Stimulated activated CD8-positive, alpha-beta memory T cell treated with anti-CD3 and anti-CD28 coated beads, Interleukin-15, amount 100 ng/mL, for 24 hours (primary cell): ENCODE measurements at regions not wholly inside any gene's neighbourhood (a gene's known extent, or its start where the extent isn't known, plus 50 kb on each side); places are given as distances from the start of the nearest gene placed in this dataset.

Source experiments
- DNase-seq: peaks from one replicate; pipeline ENCODE4 v3.0.0-alpha.2; 2020; ENCODE audit warnings: low read depth

DNA sequence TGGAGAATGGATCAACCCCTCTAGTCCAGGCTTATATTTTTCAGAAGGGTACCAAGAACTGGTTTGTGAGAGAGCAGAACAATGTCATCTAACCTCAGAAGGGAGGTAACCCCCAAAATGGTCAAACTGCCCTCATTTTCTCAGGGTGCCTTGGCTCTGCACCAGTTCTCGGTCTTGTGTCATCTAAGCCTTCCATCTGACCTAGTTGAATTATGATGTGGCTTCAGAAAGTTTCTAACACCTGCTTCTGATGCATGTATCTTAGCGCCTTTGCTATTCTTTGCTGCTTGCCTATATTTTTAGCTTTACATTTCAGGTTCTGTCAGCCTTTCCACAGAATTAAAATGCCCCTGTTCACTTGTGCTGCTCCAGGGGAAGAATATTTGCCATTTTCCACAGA, 91.7 kb upstream of the E2F8 start:
- no peak for DNase-seq

DNA sequence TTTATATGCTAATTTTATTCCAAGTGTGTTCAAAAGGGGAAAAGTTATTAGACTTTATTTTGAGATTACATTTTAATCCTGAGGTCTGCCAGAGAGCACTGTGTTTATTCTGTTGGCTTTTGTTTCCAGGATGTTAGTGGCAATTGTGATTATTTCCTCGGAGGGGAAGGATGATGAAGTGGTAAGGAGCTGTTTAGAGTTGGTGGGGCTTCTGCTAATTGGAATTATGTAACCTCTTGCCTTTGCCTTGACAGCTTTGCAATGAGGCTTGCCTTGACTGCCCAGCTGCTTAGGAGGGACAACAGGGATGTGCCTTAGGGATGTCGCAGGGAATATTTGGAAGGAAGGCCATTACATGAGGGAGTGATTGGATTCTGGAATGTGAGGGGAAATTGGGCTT, 89.7 kb upstream of the E2F8 start:
- DNase-seq, result no peak

- no peak for DNase-seq
These were observed 89.2 kb upstream of the E2F8 start for GRCh38 chr11:19329970-19330369.

DNA sequence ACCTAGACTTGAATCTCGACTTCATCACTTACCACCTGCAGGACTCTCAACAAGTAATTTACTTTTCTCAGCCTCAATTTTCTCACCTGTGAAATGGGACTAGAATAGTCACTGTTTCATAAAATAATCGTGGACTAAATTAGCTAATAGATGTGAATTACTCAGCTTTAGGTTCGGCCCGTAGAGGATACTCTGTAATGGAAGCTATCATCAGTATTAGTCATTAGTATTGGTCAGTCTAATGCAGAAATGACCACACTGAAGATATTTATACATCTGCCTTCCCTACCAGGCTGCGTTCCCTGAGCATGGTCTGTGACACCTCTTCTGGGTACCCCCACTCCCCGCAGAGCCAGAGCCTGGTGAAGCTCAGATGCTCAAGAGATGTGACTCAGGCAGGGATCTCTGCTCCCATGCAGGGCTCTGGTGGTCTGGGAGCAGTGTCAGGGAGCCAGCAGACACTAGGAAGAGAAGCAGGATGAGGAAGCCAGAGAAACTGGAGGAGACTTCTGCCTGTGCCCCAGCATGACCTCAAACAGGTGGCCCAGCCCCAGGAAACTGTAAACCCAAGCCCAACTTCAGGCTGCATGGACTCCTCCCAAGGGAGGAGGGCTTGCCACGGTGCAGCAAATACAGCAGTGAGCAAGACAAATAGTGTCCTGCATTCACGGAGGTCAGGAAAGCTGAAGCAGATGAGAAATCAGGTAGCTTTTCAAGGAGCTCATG, 88.0 kb upstream of the E2F8 start:
- no peak for DNase-seq

GRCh38 chr11:19327280-19327679, 86.5 kb upstream of the E2F8 start:
- no peak for DNase-seq

DNA sequence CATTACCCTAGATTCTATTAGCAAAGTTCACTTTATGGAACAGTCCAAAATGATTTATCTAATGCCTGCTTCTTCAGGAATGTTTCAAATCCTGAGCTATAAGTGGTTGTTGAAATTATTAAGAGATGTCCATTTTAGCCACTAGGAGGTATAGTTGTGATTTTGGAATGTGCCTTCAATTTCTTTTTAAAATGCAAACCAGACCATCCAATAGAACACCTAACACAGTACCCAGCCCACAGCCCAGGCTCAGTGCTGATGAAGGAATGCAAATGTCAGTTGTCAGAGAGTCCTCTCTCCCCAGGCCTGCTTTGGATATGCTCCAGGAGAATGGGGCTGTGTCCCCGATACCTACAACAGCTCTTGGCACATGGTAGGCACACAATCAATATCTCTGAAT, 85.8 kb upstream of the E2F8 start:
- no peak for DNase-seq

GRCh38 chr11:19323502-19323901, 82.8 kb upstream of the E2F8 start:
- DNase-seq, result no peak

- no peak for DNase-seq
These were observed 80.6 kb upstream of the E2F8 start for GRCh38 chr11:19321351-19321750.

- DNase-seq, result no peak
These were observed 80.1 kb upstream of the E2F8 start for GRCh38 chr11:19320827-19321226.

DNA sequence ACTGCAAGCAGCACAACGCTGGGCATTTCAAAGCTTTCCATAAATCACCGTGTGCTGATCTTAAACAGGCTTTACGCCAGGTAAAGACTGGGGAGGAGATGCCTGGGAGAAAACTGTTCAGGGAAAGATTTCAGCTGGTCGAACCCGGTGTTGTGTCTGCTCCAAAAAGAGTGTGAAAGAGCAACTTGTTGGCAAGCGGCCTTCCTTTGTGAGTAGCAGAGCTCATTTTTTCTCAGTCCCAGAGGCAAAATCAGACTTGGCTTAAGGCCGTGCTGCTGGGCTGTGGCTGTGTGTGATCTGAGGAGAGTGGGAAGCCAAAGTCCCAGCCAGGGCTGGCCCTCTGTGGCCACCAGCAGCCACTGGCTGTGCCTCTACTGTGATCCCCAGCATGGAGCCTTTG, 75.7 kb upstream of the E2F8 start:
- DNase-seq, result no peak

DNA sequence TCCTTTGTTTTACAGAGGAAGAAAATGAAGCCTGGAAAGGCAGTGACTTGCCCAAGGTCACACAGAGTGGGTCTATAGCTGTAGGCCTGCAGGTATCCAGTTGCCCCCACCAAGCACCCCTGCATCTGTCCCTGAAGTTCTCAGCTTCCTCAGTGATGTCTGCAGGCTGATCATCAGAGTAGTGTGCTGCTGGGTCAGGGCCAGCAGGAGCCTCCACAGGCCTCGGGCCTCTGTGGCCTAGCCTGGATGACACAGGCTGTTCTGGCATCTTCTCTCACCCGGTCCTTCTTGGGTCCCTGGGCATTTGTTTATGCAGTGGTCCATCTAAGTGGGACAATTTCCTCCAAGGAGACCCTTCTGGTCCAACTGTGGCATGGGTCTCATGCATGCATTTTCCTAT, 74.8 kb upstream of the E2F8 start:
- DNase-seq, result no peak

GRCh38 chr11:19313140-19313539, 72.4 kb upstream of the E2F8 start:
- no peak for DNase-seq

GRCh38 chr11:19311308-19312030, 70.7 kb upstream of the E2F8 start:
- peak; percentile 3 for DNase-seq

DNA sequence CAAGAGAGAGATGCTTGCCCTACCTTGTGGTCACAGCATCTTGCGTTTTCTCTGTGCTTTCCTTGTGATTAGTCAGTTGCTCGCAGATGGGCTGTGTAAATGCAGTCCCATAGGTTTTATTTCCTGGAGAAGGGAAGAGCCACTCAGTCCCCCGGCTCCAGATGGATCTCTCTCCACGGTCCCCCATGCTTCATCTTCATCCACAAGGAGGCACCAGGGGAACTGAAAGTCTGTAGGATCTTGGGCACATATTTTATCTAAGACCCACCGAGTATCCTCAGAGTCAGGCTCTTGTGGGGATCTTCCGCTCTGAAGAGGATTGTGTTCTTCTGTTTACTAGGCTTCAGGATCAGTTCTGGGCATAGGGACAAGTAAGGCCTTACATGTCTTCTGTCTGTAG, 66.8 kb upstream of the E2F8 start:
- no peak for DNase-seq

DNA sequence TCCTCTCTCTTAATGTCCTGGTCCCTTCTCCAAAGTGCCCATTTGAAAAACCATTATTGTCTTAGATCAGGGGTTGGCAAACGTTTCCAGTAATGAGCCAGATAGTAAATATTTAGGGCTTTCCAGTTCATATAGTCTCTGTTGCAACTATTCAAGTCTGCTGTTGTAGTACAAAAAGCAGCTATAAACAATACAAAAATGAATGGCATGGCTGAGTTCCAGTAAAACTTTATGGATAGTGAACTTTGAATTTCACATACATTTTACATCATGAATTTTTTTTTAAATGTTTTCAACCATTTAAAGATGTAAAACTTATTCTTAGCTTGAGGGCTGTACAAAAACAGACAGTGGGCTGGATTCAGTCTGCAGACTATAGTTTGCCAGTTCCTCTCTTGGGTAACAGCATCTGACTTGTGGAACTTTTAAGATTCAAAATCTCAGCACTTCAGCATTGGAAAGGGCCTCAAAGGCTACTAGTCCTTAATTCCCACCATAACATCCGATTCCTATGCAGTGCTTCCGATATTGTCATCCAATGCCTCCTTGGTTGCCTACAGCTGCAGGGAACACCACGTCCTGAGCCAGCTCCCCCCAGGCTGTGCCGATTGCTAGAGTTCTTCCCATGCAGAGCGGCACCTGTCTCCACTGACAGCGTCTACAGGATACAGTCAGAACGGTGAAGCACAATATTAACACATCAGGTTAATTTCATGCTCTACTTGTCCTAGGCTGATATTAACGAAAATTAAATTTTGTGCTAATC, 65.6 kb upstream of the E2F8 start:
- DNase-seq, result no peak

GRCh38 chr11:19301361-19301760, 60.6 kb upstream of the E2F8 start:
- DNase-seq, result no peak

- no peak for DNase-seq
These were observed 53.7 kb upstream of the E2F8 start for GRCh38 chr11:19294444-19294843.

DNA sequence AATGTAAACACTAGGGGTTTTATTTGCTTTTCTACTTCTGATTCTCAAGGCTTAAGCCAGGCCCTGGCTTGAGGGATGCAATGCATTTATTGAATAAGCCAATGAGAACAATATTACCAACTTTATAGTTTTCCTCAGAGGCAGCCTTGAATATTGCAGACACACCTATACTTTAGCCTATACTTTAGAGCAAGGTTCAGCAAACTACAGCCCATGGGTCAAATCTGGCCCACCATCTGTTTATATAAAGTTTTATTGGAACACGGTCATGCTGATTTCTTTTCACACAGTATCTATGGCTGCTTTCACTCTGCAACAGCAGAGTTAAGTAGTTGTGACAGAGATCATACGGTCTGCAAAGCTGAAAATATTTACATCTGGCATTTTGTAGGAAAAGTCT, 50.3 kb upstream of the E2F8 start:
- DNase-seq, result no peak
